ENCODE measurements at regions not wholly inside any gene's neighbourhood (a gene's known extent, or its start where the extent isn't known, plus 50 kb on each side); places are given as distances from the start of the nearest gene placed in this dataset.

- H3K27me3 Mint-ChIP-seq (ENCODE audit: low read depth in 3 of 3), result peaks cover 4 to 20% (median 8%) of the 10 kb centered on the region in 3 donors
- H3K4me1 ChIP-seq (ENCODE audit: control insufficient read depth in 1 of 2, insufficient read depth in 2 of 2, low read length in 2 of 2), result no peaks in the 10 kb centered on the region
- H4K20me1 ChIP-seq (ENCODE audit: insufficient read depth, low read length), result no peaks in the 10 kb centered on the region
- no peak overlapping the region for H3K27ac ChIP-seq (ENCODE audit: low read depth in 1 of 2, low read length in 2 of 2)
- no peaks in the 10 kb centered on the region for H3K36me3 Mint-ChIP-seq
- no peak overlapping the region for H3K27ac Mint-ChIP-seq
- H2AFZ ChIP-seq (ENCODE audit: insufficient read depth, low read depth, low read length, poor library complexity, severe bottlenecking), result no peak overlapping the region
- no peaks in the 10 kb centered on the region for H3K4me1 Mint-ChIP-seq
- H3K4me2 ChIP-seq (replicated peaks; ENCODE audit: extremely low read depth, low read length, poor library complexity, severe bottlenecking), result no peak overlapping the region
- no peak for DNase-seq
- no peaks in the 10 kb centered on the region for H3K36me3 ChIP-seq (replicated peaks in 1 of 2; ENCODE audit: control insufficient read depth in 1 of 2, insufficient read depth in 2 of 2, low read length in 2 of 2)
- no peak overlapping the region for H3K4me3 ChIP-seq (replicated peaks in 1 of 3; ENCODE audit: low read depth in 2 of 3, low read length in 3 of 3)
- no peaks in the 10 kb centered on the region for H3K9me3 ChIP-seq (replicated peaks in 1 of 2; ENCODE audit: control insufficient read depth in 1 of 2, insufficient read depth in 1 of 2, low read length in 2 of 2)
- H3K27me3 ChIP-seq (ENCODE audit: control insufficient read depth in 2 of 2, insufficient read depth in 2 of 2, low read length in 2 of 2), result no peaks in the 10 kb centered on the region
- peaks cover 1 to 17% (median 9%) of the 10 kb centered on the region in 7 donors for H3K9me3 Mint-ChIP-seq
- intact Hi-C loops (cut with micrococcal nuclease), result no loop called here
- no peaks in the 10 kb centered on the region for H3K79me2 ChIP-seq (ENCODE audit: insufficient read depth, low read length)
- WGBS (ENCODE audit: insufficient coverage), result 80% methylated on average over 1 of the region's 4 CpGs
- no peak overlapping the region for H3K4me3 Mint-ChIP-seq
- TF ChIP-seq CTCF (IDR thresholded peaks at IDR 0.05), result no peak
- no peak overlapping the region for H3K9ac ChIP-seq (ENCODE audit: insufficient read depth, low read length, poor library complexity, severe bottlenecking)
Measured at GRCh38 chr22:35195821-35196220, 61.5 kb upstream of the HMGXB4 start.

- Mint-ChIP-seq H3K36me3 (no peaks in the 10 kb centered on the region), H3K4me1 (no peaks in the 10 kb centered on the region), H3K9me3 (peaks cover 1 to 14% (median 6%) of the 10 kb centered on the region in 7 donors), H3K27me3 (ENCODE audit: low read depth in 3 of 3) (peaks cover 1 to 20% (median 8%) of the 10 kb centered on the region in 3 donors), H3K27ac (no peak overlapping the region), H3K4me3 (no peak overlapping the region)
- intact Hi-C loops (cut with micrococcal nuclease), result no loop called here
- Histone ChIP-seq H3K36me3 (replicated peaks in 1 of 2; ENCODE audit: control insufficient read depth in 1 of 2, insufficient read depth in 2 of 2, low read length in 2 of 2) (no peaks in the 10 kb centered on the region), H3K4me2 (replicated peaks; ENCODE audit: extremely low read depth, low read length, poor library complexity, severe bottlenecking) (no peak overlapping the region), H3K4me3 (replicated peaks in 1 of 3; ENCODE audit: low read depth in 2 of 3, low read length in 3 of 3) (no peak overlapping the region), H3K79me2 (ENCODE audit: insufficient read depth, low read length) (no peaks in the 10 kb centered on the region), H3K27me3 (ENCODE audit: control insufficient read depth in 2 of 2, insufficient read depth in 2 of 2, low read length in 2 of 2) (no peaks in the 10 kb centered on the region), H2AFZ (ENCODE audit: insufficient read depth, low read depth, low read length, poor library complexity, severe bottlenecking) (no peak overlapping the region), H4K20me1 (ENCODE audit: insufficient read depth, low read length) (no peaks in the 10 kb centered on the region), H3K27ac (ENCODE audit: low read depth in 1 of 2, low read length in 2 of 2) (no peak overlapping the region), H3K9ac (ENCODE audit: insufficient read depth, low read length, poor library complexity, severe bottlenecking) (no peak overlapping the region), H3K9me3 (replicated peaks in 1 of 2; ENCODE audit: control insufficient read depth in 1 of 2, insufficient read depth in 1 of 2, low read length in 2 of 2) (no peaks in the 10 kb centered on the region), H3K4me1 (ENCODE audit: control insufficient read depth in 1 of 2, insufficient read depth in 2 of 2, low read length in 2 of 2) (no peaks in the 10 kb centered on the region)
- no peak for DNase-seq
- 86% methylated on average over 4 of the region's 4 CpGs for WGBS (ENCODE audit: insufficient coverage)
- no peak for TF ChIP-seq CTCF (IDR thresholded peaks at IDR 0.05)
Measured at GRCh38 chr22:35197071-35197470, 60.2 kb upstream of the HMGXB4 start.
